GM12878 (cell line): ENCODE measurements at regions not wholly inside any gene's neighbourhood (a gene's known extent, or its start where the extent isn't known, plus 50 kb on each side); places are given as distances from the start of the nearest gene placed in this dataset.

ENCODE experiments used
- ATAC-seq: fragments of 200-7000 bp; cut with Tn5 transposase; 3 replicates; pipeline ENCODE4 v1.9.1; 2020; ENCODE audit warnings: mild to moderate bottlenecking, moderate library complexity
- BruUV-seq: library from RNA; stranded (reverse); fragments of 400-500 nt; replicated peaks from 2 replicates; lab custom pipeline; 2021; lab: Mats Ljungman, UMichigan
- CTCF ChIA-PET: fragments of 300-600 bp; sonication (Branson Sonifier 250); formaldehyde crosslinking; extraction: SDS; loops from one replicate; lab custom pipeline; 2021; ENCODE audit warnings: inconsistent platforms; lab: Yijun Ruan, JAX
- POLR2A ChIA-PET: fragments of 350-600 bp; formaldehyde crosslinking; extraction: SDS; loops from one replicate; lab custom pipeline; 2021; ENCODE audit warnings: inconsistent platforms; lab: Charles Lee
- RAD21 ChIA-PET: fragments of 300-600 bp; sonication (Branson Sonifier 250); formaldehyde crosslinking; loops from one replicate; lab custom pipeline; 2023; ENCODE audit warnings: antibody characterized with exemption; ENCODE audit not compliant: unreplicated experiment; lab: Charles Lee
- SMC1A ChIA-PET: fragments of 300-600 bp; sonication (Branson Sonifier 250); formaldehyde crosslinking; loops from one replicate; lab custom pipeline; 2023; ENCODE audit not compliant: unreplicated experiment, uncharacterized antibody; lab: Charles Lee
- DNase-seq: peaks from one replicate; pipeline ENCODE4 v3.0.0-alpha.2; 2011; ENCODE audit warnings: low read depth, low spot score
- FAIRE-seq: peaks from 3 replicates; lab custom pipeline; 2011; peaks lifted over from hg19 to GRCh38; lab: Jason Lieb, UNC
- H2AFZ ChIP-seq: 2 replicates; pipeline ENCODE4 v1.6.0; 2011; ENCODE audit warnings: low read depth, low read length, control low read depth; ENCODE audit not compliant: control insufficient read depth
- H3K27ac ChIP-seq: 2 replicates; pipeline ENCODE4 v1.5.1; 2011; ENCODE audit warnings: control low read depth; ENCODE audit not compliant: control insufficient read depth, insufficient read depth
- H3K27me3 ChIP-seq, 2 experiments: replicated peaks in 1 of 2; 2 replicates each; pipeline versions ENCODE4 v1.6.0 to v1.6.1; 2011; ENCODE audit warnings: low read length in 1 of 2; ENCODE audit not compliant: control insufficient read depth in 2 of 2, insufficient read depth in 2 of 2
- H3K36me3 ChIP-seq, 2 experiments: 2 replicates each; pipeline ENCODE4 v1.5.1; 2011; ENCODE audit warnings: low read length in 1 of 2; ENCODE audit not compliant: control insufficient read depth in 2 of 2, insufficient read depth in 2 of 2
- H3K4me1 ChIP-seq: 2 replicates; pipeline ENCODE4 v1.6.1; 2011; ENCODE audit warnings: mild to moderate bottlenecking, low read length, moderate library complexity, mixed read lengths; ENCODE audit not compliant: control insufficient read depth, insufficient read depth
- H3K4me2 ChIP-seq: 2 replicates; pipeline ENCODE4 v1.6.0; 2011; ENCODE audit warnings: control low read depth; ENCODE audit not compliant: control insufficient read depth, insufficient read depth
- H3K4me3 ChIP-seq: fragments of 200-600 bp; sonication (generic); 2 replicates; pipeline ENCODE4 v1.5.1; 2016
- H3K79me2 ChIP-seq: 2 replicates; pipeline ENCODE4 v1.6.0; 2011; ENCODE audit warnings: low read length; ENCODE audit not compliant: control insufficient read depth, insufficient read depth
- H3K9ac ChIP-seq: 2 replicates; pipeline ENCODE4 v1.8.0; 2011; ENCODE audit warnings: low read length, control low read depth, mixed read lengths; ENCODE audit not compliant: control insufficient read depth, insufficient read depth
- H3K9me3 ChIP-seq: replicated peaks from 3 replicates; pipeline ENCODE4 v1.5.1; 2011; ENCODE audit warnings: mild to moderate bottlenecking, low read length; ENCODE audit not compliant: control insufficient read depth, insufficient read depth
- H4K20me1 ChIP-seq: 2 replicates; pipeline ENCODE4 v1.6.0; 2011; ENCODE audit not compliant: control insufficient read depth, insufficient read depth
- BRCA1 ChIP-seq: IDR thresholded peaks from 2 replicates; pipeline ENCODE4 v1.6.1; 2011; ENCODE audit warnings: low read depth, low read length, improper control_type of control experiment
- IKZF1 ChIP-seq: fragments of 450-650 bp; conservative IDR thresholded peaks from 2 replicates; pipeline ENCODE4 v1.6.1; 2017; ENCODE audit warnings: antibody characterized with exemption, mild to moderate bottlenecking
- POLR2A ChIP-seq: IDR thresholded peaks from 2 replicates; pipeline ENCODE4 v1.6.1; 2011; ENCODE audit warnings: low read depth, mild to moderate bottlenecking, low read length
- RFX5 ChIP-seq: IDR thresholded peaks from 2 replicates; pipeline ENCODE4 v1.6.1; 2011; ENCODE audit warnings: low read depth, low read length, improper control_type of control experiment
- SKIL ChIP-seq: fragments of 450-650 bp; IDR thresholded peaks from 2 replicates; pipeline ENCODE4 v1.6.1; 2017; ENCODE audit warnings: mild to moderate bottlenecking, low read depth, inconsistent platforms; ENCODE audit not compliant: poor library complexity, severe bottlenecking
- SREBF1 ChIP-seq: IDR thresholded peaks from 2 replicates; pipeline ENCODE4 v1.6.1; 2012; ENCODE audit warnings: mild to moderate bottlenecking, low read length
- ZBTB40 ChIP-seq: fragments of 450-650 bp; IDR thresholded peaks from 2 replicates; pipeline ENCODE4 v1.6.1; 2016; ENCODE audit warnings: mild to moderate bottlenecking, moderate library complexity, borderline replicate concordance
- ZNF24 ChIP-seq: fragments of 450-650 bp; IDR thresholded peaks from 2 replicates; pipeline ENCODE4 v1.6.1; 2017; ENCODE audit warnings: antibody characterized with exemption, mild to moderate bottlenecking
- WGBS: methylation state at CpG from one replicate; pipeline ENCODE4 v1.1.6; 2016; ENCODE audit warnings: low lambda C conversion rate; ENCODE audit not compliant: insufficient replicate concordance, insufficient coverage; ENCODE audit errors: missing lambda C conversion rate; 5-methylcytosine and 5-hydroxymethylcytosine counted together
- in situ Hi-C: fragments of 300-500 bp; cut with MboI; formaldehyde crosslinking; loops from 9 replicates; pipeline ENCODE4 v1.14.3; 2018; ENCODE audit warnings: mixed read lengths
- intact Hi-C: fragments of 100-400 bp; cut with micrococcal nuclease; formaldehyde crosslinking; loops from one replicate; pipeline ENCODE4 v1.14.2; 2022; ENCODE audit not compliant: unreplicated experiment

DNA sequence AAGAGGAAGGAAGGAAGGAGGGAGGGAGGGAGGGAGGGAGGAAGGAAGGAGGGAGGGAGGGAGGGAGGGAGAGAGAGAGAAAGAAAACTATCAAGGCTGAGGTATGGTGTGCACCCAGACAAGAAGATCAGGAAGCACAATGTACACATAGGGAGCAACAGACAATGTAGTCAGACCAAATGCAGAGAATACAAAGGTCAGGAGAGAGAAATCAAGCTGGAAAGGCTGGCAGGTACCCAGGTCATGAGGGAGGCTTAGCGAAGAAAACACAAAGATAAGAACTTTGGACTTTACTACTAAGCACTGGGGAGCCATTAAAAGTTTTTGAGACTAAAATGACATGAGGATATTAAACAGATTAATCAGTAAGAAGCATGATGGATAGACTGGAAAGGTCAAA is 176.0 kb upstream of the TMCO5A start:
- no peaks in the 10 kb centered on the region for H3K4me1 ChIP-seq
- ChIA-PET SMC1A (interaction anchor here (1.2 kb wide), 1 partner anchor 56 kb away, joined by 3 read pairs; no protein-coding TSS in a partner anchor), CTCF (no interaction called here), RAD21 (interaction anchor here (0.6 kb wide), 1 partner anchor 57 kb away, joined by 4 read pairs; no protein-coding TSS in a partner anchor), POLR2A (no interaction called here)
- no peaks in the 10 kb centered on the region for H3K27me3 ChIP-seq
- no TSS peak for BruUV-seq
- H3K4me3 ChIP-seq = no peak overlapping the region
- TF ChIP-seq RFX5 = no peak
- no peak for TF ChIP-seq BRCA1
- TF ChIP-seq IKZF1 = no peak
- no peak for TF ChIP-seq ZNF24
- TF ChIP-seq ZBTB40 = no peak
- TF ChIP-seq POLR2A = no peak
- TF ChIP-seq SKIL = no peak
- TF ChIP-seq SREBF1 = no peak
- no peak for FAIRE-seq
- no peak overlapping the region for H3K27ac ChIP-seq
- no peak overlapping the region for H2AFZ ChIP-seq
- no peaks in the 10 kb centered on the region for H3K36me3 ChIP-seq
- no peak for DNase-seq
- intact Hi-C loops (no loop called here), in situ Hi-C loops (no loop called here)
- 83% methylated on average over 1 of the region's 1 CpG for WGBS
- no peak overlapping the region for H3K4me2 ChIP-seq
- no peaks in the 10 kb centered on the region for H3K9me3 ChIP-seq
- ATAC-seq = no peak
- no peaks in the 10 kb centered on the region for H3K79me2 ChIP-seq
- no peaks in the 10 kb centered on the region for H4K20me1 ChIP-seq
- no peak overlapping the region for H3K9ac ChIP-seq
